SJCRH30 (cell line): ENCODE measurements at regions not wholly inside any gene's neighbourhood (a gene's known extent, or its start where the extent isn't known, plus 50 kb on each side); places are given as distances from the start of the nearest gene placed in this dataset.

ENCODE experiments used
- DNase-seq, 2 experiments: peaks; one replicate each; pipeline ENCODE4 v3.0.0-alpha.2; 2015 to 2020
- H3K27ac ChIP-seq: fragments of 250-450 bp; sonication (Bioruptor Pico); 2 replicates; pipeline ENCODE4 v1.5.1; 2020; ENCODE audit warnings: mild to moderate bottlenecking, moderate library complexity
- H3K27me3 ChIP-seq: fragments of 250-450 bp; sonication (Bioruptor Pico); 2 replicates; pipeline ENCODE4 v1.5.1; 2020; ENCODE audit warnings: mild to moderate bottlenecking, moderate library complexity
- H3K36me3 ChIP-seq: fragments of 250-450 bp; sonication (Bioruptor Pico); 2 replicates; pipeline ENCODE4 v1.5.1; 2020; ENCODE audit warnings: mild to moderate bottlenecking, moderate library complexity
- H3K4me1 ChIP-seq: fragments of 250-450 bp; sonication (Bioruptor Pico); 2 replicates; pipeline ENCODE4 v1.5.1; 2020; ENCODE audit warnings: mild to moderate bottlenecking, moderate library complexity
- H3K4me3 ChIP-seq: fragments of 250-450 bp; sonication (Bioruptor Pico); 2 replicates; pipeline ENCODE4 v1.5.1; 2020; ENCODE audit warnings: mild to moderate bottlenecking, moderate library complexity
- H3K9me3 ChIP-seq: fragments of 250-450 bp; sonication (Bioruptor Pico); replicated peaks from 2 replicates; pipeline ENCODE4 v1.5.1; 2020; ENCODE audit warnings: mild to moderate bottlenecking, moderate library complexity

DNA sequence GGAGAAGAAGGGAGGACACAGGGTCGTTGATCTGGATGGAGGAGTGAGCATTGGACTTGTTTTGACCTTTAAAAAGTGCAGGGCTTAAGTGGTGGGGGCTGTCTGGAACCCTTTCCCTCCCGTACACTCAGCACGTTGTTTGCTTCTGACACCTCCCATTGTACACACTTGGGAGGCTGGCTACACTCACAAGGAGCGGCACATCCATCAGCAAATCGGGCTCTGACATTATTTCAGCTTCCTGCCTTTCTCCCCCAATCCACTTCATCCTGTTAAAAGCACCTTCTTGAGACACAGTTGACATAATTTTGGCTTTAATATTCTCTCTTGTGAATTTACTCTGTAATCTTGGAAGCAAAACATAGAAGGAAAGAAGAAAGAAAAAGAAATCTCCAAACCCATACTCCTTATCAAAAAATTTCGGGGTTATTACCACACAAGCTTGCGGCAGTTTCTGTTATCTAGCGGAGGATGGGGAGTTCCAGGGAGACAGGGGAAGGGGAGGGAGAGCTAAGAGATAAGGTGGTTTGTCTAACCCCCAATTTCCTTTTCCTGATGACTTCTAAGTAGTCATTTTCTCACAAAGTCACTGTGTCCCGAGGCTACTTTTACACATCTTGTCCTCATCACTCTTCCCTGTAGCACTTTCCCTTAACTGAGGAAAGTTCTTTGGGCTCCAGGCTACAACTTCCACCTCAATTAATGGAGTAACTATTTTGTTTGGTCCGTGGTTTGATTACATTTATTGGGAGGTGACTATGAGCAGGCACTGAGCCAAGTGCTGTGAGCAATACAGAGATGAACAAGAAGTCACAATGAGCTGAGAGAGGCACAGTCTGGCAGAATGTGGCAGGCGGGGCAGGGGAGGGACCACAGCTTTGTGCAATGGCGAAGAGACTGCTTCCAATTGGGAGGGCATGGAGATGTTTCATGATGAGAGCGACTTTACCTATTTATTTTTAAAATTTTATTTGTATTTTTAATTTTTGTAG lies 240.1 kb upstream of the MEX3C start:
- Histone ChIP-seq H3K27me3 (no peaks in the 10 kb centered on the region), H3K4me3 (no peak overlapping the region), H3K36me3 (no peaks in the 10 kb centered on the region), H3K27ac (no peak overlapping the region), H3K4me1 (no peaks in the 10 kb centered on the region), H3K9me3 (no peaks in the 10 kb centered on the region)
- DNase-seq, result no peak

DNA sequence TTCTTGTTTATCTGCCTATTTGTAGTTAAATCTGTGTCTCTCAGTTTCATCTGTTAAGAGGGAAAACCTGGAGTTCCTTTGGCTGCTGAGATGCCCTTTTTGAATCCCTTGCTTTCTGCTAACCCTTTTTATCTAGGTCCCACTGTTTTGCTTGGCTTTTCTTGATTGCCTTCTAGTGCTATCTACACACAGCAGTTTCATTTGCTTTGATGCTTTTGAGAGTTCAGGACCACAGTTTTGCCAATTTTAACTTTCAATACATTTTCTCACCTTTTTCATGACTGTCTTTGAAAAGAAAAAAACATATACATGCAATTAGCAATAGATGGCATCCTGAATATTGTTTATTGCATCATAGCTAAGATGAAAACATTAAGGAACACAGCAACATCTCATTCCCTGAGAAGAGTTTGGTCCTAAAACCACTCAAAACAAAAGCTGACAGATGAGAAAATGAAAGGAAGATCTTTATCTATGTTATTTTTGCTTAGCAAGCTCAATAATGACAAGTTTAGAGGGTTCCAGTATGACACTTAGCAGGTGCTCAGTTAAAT lies 241.4 kb upstream of the MEX3C start:
- H3K9me3 ChIP-seq, result no peaks in the 10 kb centered on the region
- H3K36me3 ChIP-seq, result no peaks in the 10 kb centered on the region
- no peak overlapping the region for H3K27ac ChIP-seq
- DNase-seq, result no peak
- no peaks in the 10 kb centered on the region for H3K27me3 ChIP-seq
- no peak overlapping the region for H3K4me3 ChIP-seq
- no peaks in the 10 kb centered on the region for H3K4me1 ChIP-seq

DNA sequence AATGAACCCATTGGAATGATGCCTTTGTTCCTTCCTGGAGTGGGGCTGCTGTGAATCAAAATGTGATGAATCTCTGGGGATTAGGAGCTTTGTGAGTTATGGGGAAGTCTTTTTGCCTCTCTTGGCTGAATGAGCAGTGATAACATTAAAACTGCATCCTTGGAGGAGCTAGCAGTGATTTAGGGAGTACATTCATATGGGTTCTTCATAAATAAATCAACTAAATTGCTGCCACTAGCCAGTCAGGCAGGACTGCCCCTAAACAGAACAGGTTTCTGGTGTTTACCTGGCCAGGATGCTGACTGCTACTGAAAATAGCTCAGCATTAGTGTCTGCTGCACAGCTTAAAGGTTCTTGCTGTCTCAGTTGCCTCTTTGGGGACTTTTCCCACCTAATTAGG lies 244.5 kb upstream of the MEX3C start:
- no peak for DNase-seq
- Histone ChIP-seq H3K4me3 (no peak overlapping the region), H3K27me3 (no peaks in the 10 kb centered on the region), H3K36me3 (no peaks in the 10 kb centered on the region), H3K9me3 (no peaks in the 10 kb centered on the region), H3K4me1 (0 out of 2 replicates have a peak, but pooled peaks cover 2% of the 10 kb centered on the region), H3K27ac (no peak overlapping the region)

DNA sequence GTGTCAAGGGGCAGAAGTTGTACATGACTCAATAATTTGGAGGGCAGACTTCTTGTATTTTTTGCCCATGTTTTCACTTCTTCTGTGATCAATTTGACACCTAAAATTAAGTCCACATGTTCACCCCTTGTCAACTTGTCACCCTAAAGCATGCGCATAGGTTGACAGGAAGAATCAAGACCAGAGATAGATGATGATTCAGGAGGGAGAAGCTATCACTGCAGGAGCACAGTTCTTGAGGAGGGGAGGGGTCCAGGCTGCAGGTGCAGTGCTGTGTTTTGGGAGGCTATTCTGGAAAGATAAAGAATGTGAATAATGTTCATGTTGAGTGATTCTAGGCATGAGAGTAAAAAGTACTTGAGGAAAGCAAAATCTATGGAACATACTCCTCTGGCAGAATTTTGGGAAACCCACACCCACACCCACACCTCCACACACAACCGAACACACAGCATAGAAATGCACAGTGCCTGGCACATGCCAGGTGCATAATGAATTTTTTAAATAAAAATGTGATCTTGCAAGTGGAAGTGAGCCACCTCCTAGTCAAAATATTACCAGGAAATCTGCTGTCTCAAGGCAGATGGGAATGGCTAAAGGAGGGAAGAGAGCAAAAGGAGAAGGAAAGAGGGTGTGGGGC lies 249.2 kb upstream of the MEX3C start:
- H3K9me3 ChIP-seq, result no peaks in the 10 kb centered on the region
- H3K27me3 ChIP-seq, result no peaks in the 10 kb centered on the region
- DNase-seq, result no peak
- H3K4me3 ChIP-seq, result no peak overlapping the region
- no peak overlapping the region for H3K27ac ChIP-seq
- H3K36me3 ChIP-seq, result no peaks in the 10 kb centered on the region
- H3K4me1 ChIP-seq, result peaks cover 6% of the 10 kb centered on the region

DNA sequence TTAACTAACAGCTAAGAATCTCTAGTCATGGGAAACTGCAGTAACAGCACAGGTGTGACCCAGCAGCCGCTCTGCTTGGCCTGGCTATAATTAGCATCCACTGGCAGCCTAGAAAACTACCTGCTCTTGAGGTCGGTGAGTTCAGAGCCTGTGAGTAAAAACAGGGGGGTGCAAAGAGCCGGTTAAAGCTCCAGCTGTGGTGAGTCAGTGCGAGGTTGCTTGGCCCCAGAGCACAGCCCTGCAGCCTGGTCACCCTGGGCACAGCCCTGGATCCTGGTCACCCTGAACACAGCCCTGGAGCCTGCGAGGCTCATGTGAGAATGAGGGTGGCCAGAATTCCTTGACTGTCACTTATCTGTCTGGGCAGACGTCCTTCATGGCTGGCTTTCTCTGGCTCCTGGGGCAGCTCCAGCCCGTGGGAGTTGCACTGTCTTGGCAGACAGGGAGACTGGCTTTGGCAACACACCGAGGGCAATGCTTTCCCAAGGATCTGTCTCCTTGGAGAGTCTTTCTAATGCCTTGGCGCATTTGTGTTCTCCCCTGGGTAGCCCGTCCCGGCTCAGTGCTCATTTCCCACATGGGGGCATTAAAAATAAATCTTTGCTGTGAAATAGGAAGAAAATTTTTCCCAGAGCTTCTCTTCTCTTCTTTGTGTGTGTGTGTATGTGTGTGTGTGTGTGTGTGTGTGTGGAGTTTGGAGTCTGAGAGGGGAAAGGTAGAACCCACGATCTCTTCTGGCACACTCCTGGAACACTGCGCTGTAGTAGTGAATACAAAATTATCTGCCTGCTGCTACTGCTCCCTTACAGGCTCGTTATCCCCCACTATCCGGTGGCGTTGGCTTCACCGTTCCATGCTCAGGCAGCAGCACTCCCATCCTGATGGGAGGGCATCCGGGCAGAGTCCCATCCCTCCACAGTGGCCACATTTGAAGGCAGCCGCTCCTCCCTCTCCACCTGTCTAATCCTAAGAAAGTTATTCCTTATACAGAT lies 250.2 kb upstream of the MEX3C start:
- Histone ChIP-seq H3K9me3 (no peaks in the 10 kb centered on the region), H3K27me3 (no peaks in the 10 kb centered on the region), H3K4me3 (no peak overlapping the region), H3K27ac (peak overlapping the region; percentile 20; the same call in 1 of the 2 replicates), H3K36me3 (no peaks in the 10 kb centered on the region), H3K4me1 (peaks cover 6% of the 10 kb centered on the region)
- peak; percentile 27 to 57 for DNase-seq

DNA sequence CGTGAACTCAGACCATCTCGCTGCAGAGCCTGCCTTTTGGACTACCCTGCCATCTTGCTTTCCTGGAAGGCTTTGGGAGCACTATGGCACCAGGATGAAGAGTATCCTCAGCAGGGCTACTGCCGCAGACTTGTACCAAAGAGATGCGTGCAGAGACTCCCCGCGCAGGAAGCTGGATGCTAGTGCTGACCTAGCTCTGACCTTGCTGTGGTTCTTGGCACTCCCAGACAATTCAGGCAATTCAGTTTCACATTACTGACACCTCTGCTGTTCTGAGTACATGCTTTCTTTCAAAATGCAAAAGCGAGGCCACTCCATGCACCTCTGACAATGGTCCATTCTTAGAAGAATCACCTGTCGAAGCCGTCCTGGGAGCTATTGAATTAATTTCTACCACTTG lies 251.5 kb upstream of the MEX3C start:
- no peak overlapping the region for H3K4me3 ChIP-seq
- no peaks in the 10 kb centered on the region for H3K27me3 ChIP-seq
- peaks cover 6% of the 10 kb centered on the region for H3K4me1 ChIP-seq
- peak; percentile 9 to 48 for DNase-seq
- no peak overlapping the region for H3K27ac ChIP-seq
- H3K36me3 ChIP-seq, result 0 out of 2 replicates have a peak, but pooled peaks cover 4% of the 10 kb centered on the region
- H3K9me3 ChIP-seq, result no peaks in the 10 kb centered on the region

DNA sequence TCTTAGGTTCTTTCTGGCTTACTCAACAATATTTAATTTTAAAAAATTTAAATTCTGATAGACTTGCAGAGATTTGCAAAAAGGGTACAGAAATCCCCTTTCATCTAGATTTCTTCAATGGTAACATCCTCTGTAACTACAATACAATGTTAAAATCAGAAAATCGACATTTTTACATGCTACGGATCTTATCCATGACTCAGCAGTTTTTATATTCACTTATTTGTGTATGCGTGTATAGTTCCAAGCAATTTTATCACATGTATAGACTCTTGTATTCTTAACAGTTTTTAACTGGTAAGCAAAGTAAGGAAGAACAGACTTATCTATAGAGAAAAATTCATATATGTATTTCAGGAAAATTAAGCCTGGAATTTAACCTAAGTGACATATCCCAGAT lies 256.1 kb upstream of the MEX3C start:
- H3K36me3 ChIP-seq, result 0 out of 2 replicates have a peak, but pooled peaks cover 4% of the 10 kb centered on the region
- no peak for DNase-seq
- no peak overlapping the region for H3K27ac ChIP-seq

DNA sequence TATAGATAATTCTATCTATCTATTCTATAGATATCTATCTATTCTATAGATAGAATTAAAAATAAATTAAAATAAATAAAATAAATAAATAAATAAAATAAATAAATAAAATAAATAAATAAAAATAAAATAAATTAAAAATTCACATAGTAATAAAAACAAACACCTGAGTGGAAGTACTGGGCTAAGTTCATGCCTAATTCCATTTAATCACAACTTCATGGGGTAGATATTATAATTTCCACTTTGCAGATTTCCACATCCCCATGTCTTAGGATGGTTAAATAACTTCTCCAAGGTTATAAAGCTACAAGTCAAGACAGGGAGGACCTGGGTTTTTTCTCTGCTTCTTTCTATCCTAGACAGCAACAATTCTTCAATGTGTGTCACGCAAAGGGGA lies 261.4 kb upstream of the MEX3C start:
- Histone ChIP-seq H3K36me3 (peaks cover 3% of the 10 kb centered on the region; the same call in 1 of the 2 replicates), H3K4me1 (peaks cover 32% of the 10 kb centered on the region), H3K27me3 (no peaks in the 10 kb centered on the region), H3K9me3 (no peaks in the 10 kb centered on the region), H3K4me3 (no peak overlapping the region), H3K27ac (no peak overlapping the region)
- no peak for DNase-seq

More for the DNA sequence above, 256.1 kb upstream of the MEX3C start:
- Histone ChIP-seq H3K9me3 (no peaks in the 10 kb centered on the region), H3K27me3 (no peaks in the 10 kb centered on the region), H3K4me3 (no peak overlapping the region), H3K4me1 (peaks cover 3% of the 10 kb centered on the region; the same call in 1 of the 2 replicates)

DNA sequence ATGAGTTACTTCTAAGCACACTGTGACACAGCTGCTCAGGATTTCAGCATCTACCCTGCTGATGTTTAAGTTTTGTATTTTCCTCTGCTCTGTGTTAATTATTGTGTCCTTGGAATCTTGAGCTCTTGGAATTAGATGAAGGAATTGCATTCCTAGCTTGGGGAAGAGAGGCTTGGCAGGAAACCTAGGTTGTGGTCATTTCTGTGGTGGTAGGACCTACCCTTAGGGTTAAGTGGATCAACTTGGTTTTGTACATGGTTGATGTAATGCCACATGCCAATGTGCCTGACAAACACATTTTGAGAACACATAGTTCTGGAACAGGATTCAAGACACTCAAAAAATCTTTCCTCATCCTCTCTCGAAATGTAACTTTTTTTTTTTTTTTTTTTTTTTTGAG lies 264.5 kb upstream of the MEX3C start:
- Histone ChIP-seq H3K4me1 (peaks cover 33% of the 10 kb centered on the region), H3K4me3 (no peak overlapping the region), H3K36me3 (peaks cover 3% of the 10 kb centered on the region; the same call in 1 of the 2 replicates), H3K27ac (peak overlapping the region; percentile 92), H3K27me3 (no peaks in the 10 kb centered on the region), H3K9me3 (no peaks in the 10 kb centered on the region)
- peak; percentile 74 to 81 for DNase-seq

DNA sequence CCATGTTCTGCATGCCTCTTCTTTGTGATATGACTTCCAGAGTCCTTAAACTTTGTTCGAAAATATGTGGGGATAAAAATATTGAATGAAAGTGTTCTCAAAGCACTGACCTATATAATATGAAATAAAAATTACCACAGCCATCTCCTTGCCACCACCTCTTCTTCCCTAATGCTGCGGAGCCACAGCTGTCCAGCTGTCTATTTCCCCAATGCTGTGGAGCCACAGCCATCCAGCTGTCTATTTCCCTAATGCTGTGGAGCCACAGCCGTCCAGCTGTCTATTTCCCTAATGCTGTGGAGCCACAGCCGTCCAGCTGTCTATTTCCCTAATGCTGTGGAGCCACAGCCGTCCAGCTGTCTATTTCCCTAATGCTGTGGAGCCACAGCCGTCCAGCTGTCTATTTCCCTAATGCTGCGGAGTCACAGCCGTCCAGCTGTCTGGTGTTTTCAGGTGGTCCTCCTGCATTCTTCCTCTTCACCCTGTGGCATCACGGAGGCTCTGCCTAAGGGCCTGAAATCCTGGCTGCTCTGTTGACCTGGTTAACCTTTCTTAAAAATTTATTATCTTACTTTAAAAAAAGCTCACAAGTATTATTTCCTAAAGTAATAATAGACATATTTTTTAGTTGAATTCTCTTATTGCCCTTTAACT lies 266.1 kb upstream of the MEX3C start:
- H3K9me3 ChIP-seq, result no peaks in the 10 kb centered on the region
- peak overlapping the region; percentile 92 for H3K27ac ChIP-seq
- peaks cover 3% of the 10 kb centered on the region; the same call in 1 of the 2 replicates for H3K36me3 ChIP-seq
- H3K4me1 ChIP-seq, result peaks cover 33% of the 10 kb centered on the region
- H3K4me3 ChIP-seq, result no peak overlapping the region
- no peaks in the 10 kb centered on the region for H3K27me3 ChIP-seq
- DNase-seq, result peak; percentile 85 to 90

DNA sequence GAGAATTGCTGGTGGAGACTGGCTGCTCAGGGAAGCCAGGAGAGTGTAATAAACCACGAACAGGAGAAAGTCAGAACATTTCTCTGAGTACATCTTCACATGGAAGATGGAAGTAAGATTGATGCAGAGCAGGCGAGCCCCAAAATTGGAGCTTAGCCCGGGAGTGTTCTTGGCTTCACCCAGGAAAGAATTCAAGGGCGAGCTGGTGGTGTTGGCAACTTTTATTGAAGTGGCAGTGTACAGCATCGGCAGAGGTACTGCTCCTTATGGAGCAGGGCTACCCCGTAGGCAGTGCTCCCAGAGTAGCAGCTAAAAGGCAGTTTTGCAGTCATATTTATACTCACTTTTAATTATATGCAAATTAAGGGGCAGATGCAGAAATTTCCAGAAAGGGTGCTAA lies 281.4 kb upstream of the MEX3C start:
- no peaks in the 10 kb centered on the region for H3K9me3 ChIP-seq
- no peaks in the 10 kb centered on the region; the same call in 1 of the 2 replicates for H3K4me1 ChIP-seq

DNA sequence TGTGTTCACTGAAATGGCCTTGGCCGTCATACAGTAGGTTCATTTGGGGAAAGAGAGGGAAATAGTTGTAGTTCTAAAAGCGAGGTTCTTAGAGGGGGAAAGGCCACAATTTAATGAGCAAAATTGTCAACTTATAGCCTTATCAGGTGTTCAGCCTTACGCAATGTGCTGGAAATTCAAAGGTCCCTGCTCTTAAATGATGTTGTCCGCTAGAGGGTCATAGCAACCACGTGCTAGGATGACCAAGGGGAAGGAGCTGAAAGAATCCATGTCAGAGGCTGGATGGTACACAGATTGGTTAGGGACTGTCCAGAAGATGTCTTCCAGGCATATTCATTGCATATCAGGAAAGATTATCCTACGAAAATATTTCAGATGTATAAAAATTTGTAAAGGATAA lies 282.3 kb upstream of the MEX3C start:
- H3K27ac ChIP-seq, result no peak overlapping the region
- H3K4me3 ChIP-seq, result no peak overlapping the region
- no peaks in the 10 kb centered on the region; the same call in 1 of the 2 replicates for H3K4me1 ChIP-seq
- no peak for DNase-seq
- no peaks in the 10 kb centered on the region for H3K27me3 ChIP-seq
- H3K36me3 ChIP-seq, result no peaks in the 10 kb centered on the region; the same call in 1 of the 2 replicates
- H3K9me3 ChIP-seq, result no peaks in the 10 kb centered on the region

More for the DNA sequence above, 281.4 kb upstream of the MEX3C start:
- DNase-seq, result no peak
- Histone ChIP-seq H3K4me3 (no peak overlapping the region), H3K27me3 (no peaks in the 10 kb centered on the region), H3K27ac (no peak overlapping the region), H3K36me3 (no peaks in the 10 kb centered on the region; the same call in 1 of the 2 replicates)

DNA sequence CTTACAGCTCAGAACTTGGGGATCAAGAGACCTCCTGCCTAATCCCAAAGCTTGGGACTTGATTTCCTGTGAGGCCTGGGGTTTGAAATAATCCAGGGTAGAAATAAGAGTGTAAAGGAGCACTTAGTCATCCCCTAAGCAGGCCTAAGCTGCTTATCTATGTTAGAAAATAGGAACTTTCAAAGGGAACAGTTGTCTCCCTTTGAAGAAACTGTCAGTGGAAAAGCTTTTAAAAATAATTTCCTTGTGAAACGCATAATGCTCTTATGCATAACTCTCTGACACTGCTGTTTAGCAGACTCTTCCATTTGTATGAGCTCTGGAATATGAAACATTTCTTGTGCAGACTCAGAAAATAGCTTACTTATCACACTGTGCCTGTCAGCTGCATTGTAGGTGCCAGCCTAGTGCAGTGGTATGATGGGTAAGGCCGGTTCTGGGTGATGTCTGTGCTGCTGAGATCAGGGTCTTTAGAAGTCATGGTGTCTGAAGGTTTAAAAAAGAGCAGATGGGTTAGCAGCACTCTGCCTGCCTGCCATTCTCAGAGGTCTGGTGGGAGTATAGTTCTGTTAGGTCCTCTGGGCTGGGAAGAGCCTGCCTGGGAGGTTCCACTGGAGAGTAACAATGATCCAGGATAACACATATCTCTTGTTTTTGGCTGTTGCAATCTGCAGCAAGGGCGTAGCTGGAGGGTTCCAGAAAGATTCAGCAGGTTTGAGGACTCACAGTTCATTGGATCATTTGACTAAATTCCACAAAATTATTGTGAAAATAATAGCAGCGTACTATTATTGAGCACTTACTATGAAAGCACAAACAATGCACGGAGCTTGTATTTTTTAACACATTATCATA lies 283.2 kb upstream of the MEX3C start:
- Histone ChIP-seq H3K36me3 (no peaks in the 10 kb centered on the region; the same call in 1 of the 2 replicates), H3K27ac (no peak overlapping the region)

More for the DNA sequence above, 283.2 kb upstream of the MEX3C start:
- H3K9me3 ChIP-seq, result no peaks in the 10 kb centered on the region
- no peak for DNase-seq
- no peak overlapping the region for H3K4me3 ChIP-seq
- H3K4me1 ChIP-seq, result no peaks in the 10 kb centered on the region; the same call in 1 of the 2 replicates
- no peaks in the 10 kb centered on the region for H3K27me3 ChIP-seq
